ENCODE measurements at regions not wholly inside any gene's neighbourhood (a gene's known extent, or its start where the extent isn't known, plus 50 kb on each side); places are given as distances from the start of the nearest gene placed in this dataset.

DNA sequence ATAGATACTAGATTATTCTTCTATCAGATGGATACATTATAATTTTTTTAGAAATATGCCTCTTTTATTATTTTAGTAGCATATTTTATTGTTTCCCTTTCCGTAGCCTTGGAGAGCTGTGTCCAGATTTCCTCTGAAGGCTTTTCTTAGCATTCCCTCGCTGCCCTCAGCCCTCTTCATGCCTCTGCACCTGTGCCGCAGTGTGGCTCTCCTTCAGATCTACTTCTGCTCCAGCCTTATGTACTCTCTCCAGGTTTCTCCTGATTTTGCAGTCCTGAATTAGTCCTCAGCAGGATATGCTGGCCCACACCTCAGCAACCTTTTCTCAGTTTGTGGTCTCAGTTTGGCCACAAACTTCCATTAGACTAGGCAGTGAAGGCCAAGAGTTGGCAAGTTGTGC, 1052.0 kb downstream of the TAF11L14 start:
- H3K36me3 Mint-ChIP-seq (ENCODE audit: unreplicated experiment), result no peaks in the 10 kb centered on the region
- no peak for DNase-seq
- H3K9me3 Mint-ChIP-seq (ENCODE audit: unreplicated experiment), result peaks cover 1% of the 10 kb centered on the region
- TF ChIP-seq, protein P1, sequence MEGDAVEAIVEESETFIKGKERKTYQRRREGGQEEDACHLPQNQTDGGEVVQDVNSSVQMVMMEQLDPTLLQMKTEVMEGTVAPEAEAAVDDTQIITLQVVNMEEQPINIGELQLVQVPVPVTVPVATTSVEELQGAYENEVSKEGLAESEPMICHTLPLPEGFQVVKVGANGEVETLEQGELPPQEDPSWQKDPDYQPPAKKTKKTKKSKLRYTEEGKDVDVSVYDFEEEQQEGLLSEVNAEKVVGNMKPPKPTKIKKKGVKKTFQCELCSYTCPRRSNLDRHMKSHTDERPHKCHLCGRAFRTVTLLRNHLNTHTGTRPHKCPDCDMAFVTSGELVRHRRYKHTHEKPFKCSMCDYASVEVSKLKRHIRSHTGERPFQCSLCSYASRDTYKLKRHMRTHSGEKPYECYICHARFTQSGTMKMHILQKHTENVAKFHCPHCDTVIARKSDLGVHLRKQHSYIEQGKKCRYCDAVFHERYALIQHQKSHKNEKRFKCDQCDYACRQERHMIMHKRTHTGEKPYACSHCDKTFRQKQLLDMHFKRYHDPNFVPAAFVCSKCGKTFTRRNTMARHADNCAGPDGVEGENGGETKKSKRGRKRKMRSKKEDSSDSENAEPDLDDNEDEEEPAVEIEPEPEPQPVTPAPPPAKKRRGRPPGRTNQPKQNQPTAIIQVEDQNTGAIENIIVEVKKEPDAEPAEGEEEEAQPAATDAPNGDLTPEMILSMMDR (IDR thresholded peaks at IDR 0.05; ENCODE audit: partially characterized antibody, unreplicated experiment), result no peak
- no peak overlapping the region for H3K4me3 Mint-ChIP-seq (ENCODE audit: unreplicated experiment)
- no peaks in the 10 kb centered on the region for H3K27me3 Mint-ChIP-seq (ENCODE audit: unreplicated experiment)
- no peaks in the 10 kb centered on the region for H3K4me1 Mint-ChIP-seq (ENCODE audit: low read depth, unreplicated experiment)
- no peak overlapping the region for H3K27ac Mint-ChIP-seq (ENCODE audit: unreplicated experiment)

DNA sequence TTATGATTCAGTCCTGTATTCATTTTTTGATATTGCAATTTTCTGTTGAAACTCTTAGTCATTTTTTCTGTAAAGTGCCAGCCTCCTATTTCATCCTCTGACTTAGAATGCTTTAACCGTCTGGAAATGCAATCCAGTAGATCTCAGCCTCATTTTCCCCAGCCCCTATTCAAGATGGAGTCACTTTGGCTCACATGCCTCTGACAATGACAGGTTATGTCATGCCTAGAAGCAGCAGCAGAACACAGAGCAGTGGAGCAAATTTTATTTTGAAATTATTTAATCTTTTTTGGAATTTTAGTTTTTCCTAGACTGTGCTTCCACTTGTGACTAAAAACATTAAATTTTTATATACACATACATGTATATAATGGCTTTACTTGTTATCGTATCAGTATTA, 1053.2 kb downstream of the TAF11L14 start:
- Mint-ChIP-seq H3K9me3 (ENCODE audit: unreplicated experiment) (peaks cover 1% of the 10 kb centered on the region), H3K36me3 (ENCODE audit: unreplicated experiment) (no peaks in the 10 kb centered on the region), H3K27ac (ENCODE audit: unreplicated experiment) (no peak overlapping the region)

DNA sequence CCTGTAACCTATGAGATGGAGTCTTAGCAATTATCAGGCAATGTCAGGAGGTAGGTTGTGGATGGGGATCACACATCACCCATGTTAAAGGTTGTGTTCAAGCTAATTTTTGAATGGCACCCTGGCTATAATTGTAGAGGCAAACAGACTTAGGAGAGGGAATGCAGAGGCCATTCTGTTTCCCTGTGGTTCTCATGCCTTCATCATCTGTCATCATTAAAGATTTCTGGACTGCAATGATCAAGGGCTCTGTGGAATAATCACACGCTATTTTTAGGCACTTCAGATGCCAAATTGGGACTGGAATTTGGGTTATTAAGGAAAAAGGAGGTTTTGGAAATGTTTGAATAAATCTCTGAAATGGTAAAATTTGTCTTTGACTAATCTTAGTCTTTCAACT, 1065.4 kb downstream of the TAF11L14 start:
- H3K4me3 Mint-ChIP-seq (ENCODE audit: unreplicated experiment), result no peak overlapping the region
- no peaks in the 10 kb centered on the region for H3K4me1 Mint-ChIP-seq (ENCODE audit: low read depth, unreplicated experiment)
- no peak for DNase-seq
- H3K9me3 Mint-ChIP-seq (ENCODE audit: unreplicated experiment), result no peaks in the 10 kb centered on the region
- no peaks in the 10 kb centered on the region for H3K27me3 Mint-ChIP-seq (ENCODE audit: unreplicated experiment)
- no peak overlapping the region for H3K27ac Mint-ChIP-seq (ENCODE audit: unreplicated experiment)
- TF ChIP-seq, protein P1 (IDR thresholded peaks at IDR 0.05; ENCODE audit: partially characterized antibody, unreplicated experiment), result no peak
- H3K36me3 Mint-ChIP-seq (ENCODE audit: unreplicated experiment), result no peaks in the 10 kb centered on the region

More for the DNA sequence above, 1053.2 kb downstream of the TAF11L14 start:
- DNase-seq, result no peak
- no peaks in the 10 kb centered on the region for H3K4me1 Mint-ChIP-seq (ENCODE audit: low read depth, unreplicated experiment)
- H3K4me3 Mint-ChIP-seq (ENCODE audit: unreplicated experiment), result no peak overlapping the region
- TF ChIP-seq, protein P1 (IDR thresholded peaks at IDR 0.05; ENCODE audit: partially characterized antibody, unreplicated experiment), result no peak
- no peaks in the 10 kb centered on the region for H3K27me3 Mint-ChIP-seq (ENCODE audit: unreplicated experiment)

DNA sequence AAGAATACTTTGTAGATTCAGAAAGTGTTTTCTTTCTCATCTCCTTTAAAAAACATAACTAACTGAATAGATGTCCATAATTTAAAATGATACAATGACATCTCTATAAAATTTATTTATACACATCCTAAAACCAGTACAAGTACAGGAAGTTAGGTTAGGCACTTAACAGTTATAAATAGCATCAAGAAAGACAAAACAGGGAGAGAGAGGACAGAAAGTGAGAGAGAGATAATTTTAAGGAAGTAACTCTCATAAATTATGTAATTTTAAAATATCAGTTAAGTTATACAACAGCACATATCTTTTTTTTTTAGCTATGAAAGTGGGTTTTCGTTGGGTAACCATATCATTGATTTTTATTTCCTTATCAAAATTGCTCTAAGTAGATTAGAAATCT, 1068.6 kb downstream of the TAF11L14 start:
- Mint-ChIP-seq H3K9me3 (ENCODE audit: unreplicated experiment) (no peaks in the 10 kb centered on the region), H3K27ac (ENCODE audit: unreplicated experiment) (no peak overlapping the region), H3K4me3 (ENCODE audit: unreplicated experiment) (no peak overlapping the region), H3K27me3 (ENCODE audit: unreplicated experiment) (no peaks in the 10 kb centered on the region), H3K36me3 (ENCODE audit: unreplicated experiment) (no peaks in the 10 kb centered on the region), H3K4me1 (ENCODE audit: low read depth, unreplicated experiment) (no peaks in the 10 kb centered on the region)
- TF ChIP-seq, protein P1 (IDR thresholded peaks at IDR 0.05; ENCODE audit: partially characterized antibody, unreplicated experiment), result no peak
- no peak for DNase-seq

DNA sequence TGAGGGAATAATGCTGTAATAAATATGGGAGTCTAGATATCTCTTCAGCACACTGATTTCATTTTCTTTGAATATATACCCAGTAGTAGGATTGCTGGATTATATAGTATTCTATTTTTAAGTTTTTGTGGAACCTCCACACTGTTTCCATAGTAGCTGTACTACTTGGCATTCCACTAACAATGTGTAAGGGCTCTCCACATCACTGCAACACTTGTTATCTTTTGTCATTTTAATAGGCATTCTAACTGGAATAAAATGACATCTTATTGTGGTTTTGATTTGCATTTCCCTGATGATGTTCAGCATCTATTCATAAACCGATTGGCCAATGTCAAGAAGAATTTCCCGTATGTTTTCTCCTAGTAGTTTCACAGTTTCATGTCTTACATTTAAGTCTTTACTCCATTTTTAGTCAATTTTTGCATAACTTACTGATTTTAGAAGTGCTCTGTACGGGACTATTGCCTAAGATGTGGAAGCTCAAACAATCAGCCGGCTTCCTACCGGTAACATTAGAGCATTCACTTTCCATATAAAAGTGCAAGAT, 1078.8 kb downstream of the TAF11L14 start:
- DNase-seq, result no peak
- H3K36me3 Mint-ChIP-seq (ENCODE audit: unreplicated experiment), result no peaks in the 10 kb centered on the region
- H3K4me3 Mint-ChIP-seq (ENCODE audit: unreplicated experiment), result no peak overlapping the region
- no peaks in the 10 kb centered on the region for H3K27me3 Mint-ChIP-seq (ENCODE audit: unreplicated experiment)
- no peaks in the 10 kb centered on the region for H3K4me1 Mint-ChIP-seq (ENCODE audit: low read depth, unreplicated experiment)
- H3K27ac Mint-ChIP-seq (ENCODE audit: unreplicated experiment), result no peak overlapping the region
- TF ChIP-seq, protein P1 (IDR thresholded peaks at IDR 0.05; ENCODE audit: partially characterized antibody, unreplicated experiment), result no peak
- H3K9me3 Mint-ChIP-seq (ENCODE audit: unreplicated experiment), result no peaks in the 10 kb centered on the region

Data from glutamatergic neuron (in vitro differentiated cells).